ENCODE measurements at regions not wholly inside any gene's neighbourhood (a gene's known extent, or its start where the extent isn't known, plus 50 kb on each side); places are given as distances from the start of the nearest gene placed in this dataset.
A peak's percentile ranks its signal among the peaks of the same experiment; 100 is the strongest.

DNA sequence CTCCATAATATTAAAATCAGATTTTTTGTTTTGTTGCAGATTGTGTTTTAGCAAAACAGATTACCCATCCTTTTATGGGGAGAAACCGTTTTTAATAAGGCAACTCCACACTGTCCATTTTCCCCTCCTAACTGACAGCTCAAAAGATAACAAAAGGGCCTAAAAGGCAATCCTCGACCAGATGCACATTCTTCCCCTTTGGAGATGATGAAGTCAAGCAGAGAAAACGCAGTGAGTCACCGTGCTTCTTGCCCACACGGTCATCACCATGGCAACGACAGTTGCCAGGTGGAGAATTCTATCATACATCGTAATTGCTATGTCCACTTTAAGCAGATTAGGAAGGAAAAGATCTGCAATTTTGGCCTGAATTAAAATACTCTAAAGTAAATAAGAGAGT, 96.4 kb downstream of the DIRAS2 start:
- no peak overlapping the region for H3K14ac ChIP-seq (ENCODE audit: insufficient read length)
- no peak overlapping the region for H2AFZ ChIP-seq (ENCODE audit: low read length)
- H2BK12ac ChIP-seq (ENCODE audit: low read depth, low read length): no peak overlapping the region
- H3K79me2 ChIP-seq (ENCODE audit: control insufficient read depth in 1 of 2, insufficient read depth in 2 of 2, low read length in 2 of 2): no peaks in the 10 kb centered on the region
- H4K5ac ChIP-seq (ENCODE audit: insufficient read length, low read depth, low read length): no peak overlapping the region
- H3K4me2 ChIP-seq (ENCODE audit: insufficient read depth in 1 of 2, low read depth in 2 of 2, low read length in 2 of 2): no peak overlapping the region
- no peak overlapping the region for H2AK5ac ChIP-seq (ENCODE audit: low read depth, low read length)
- no peak for FAIRE-seq
- no peaks in the 10 kb centered on the region for H3K36me3 ChIP-seq (ENCODE audit: control insufficient read depth in 2 of 4, insufficient read depth in 4 of 4, low read length in 3 of 4)
- ChIA-PET CTCF (ENCODE audit: partially characterized antibody) (interaction anchor here (1.8 kb wide), 1 partner anchor 10 kb away, joined by 7 read pairs; no protein-coding TSS in a partner anchor), POLR2A (ENCODE audit: partially characterized antibody) (interaction anchor here (0.5 kb wide), 1 partner anchor 267 kb away, joined by 3 read pairs; no protein-coding TSS in a partner anchor)
- no peak overlapping the region for H4K8ac ChIP-seq (ENCODE audit: extremely low read depth, insufficient read depth, low read length)
- no peak overlapping the region for H3K4me3 ChIP-seq (ENCODE audit: extremely low read depth in 1 of 4, insufficient read depth in 2 of 4, low read depth in 3 of 4, low read length in 4 of 4)
- 83% methylated on average over 7 of the region's 7 CpGs; no CpG with 5 or more reads in 1 of the 2 experiments for WGBS, 2 experiments (ENCODE audit: extremely low coverage in 1 of 2, insufficient coverage in 1 of 2, insufficient read length in 1 of 2, insufficient replicate concordance in 2 of 2, low coverage in 1 of 2, low lambda C conversion rate in 2 of 2, missing lambda C conversion rate in 1 of 2)
- no peak overlapping the region for H3K4ac ChIP-seq (replicated peaks; ENCODE audit: insufficient read length, low read depth, low read length)
- no peaks in the 10 kb centered on the region for H3K27me3 ChIP-seq (replicated peaks in 1 of 4; ENCODE audit: control insufficient read depth in 3 of 4, extremely low read depth in 1 of 4, insufficient read depth in 3 of 4, low read length in 3 of 4)
- no peak overlapping the region for H2BK120ac ChIP-seq (replicated peaks; ENCODE audit: low read depth, low read length)
- H4K20me1 ChIP-seq (replicated peaks in 1 of 2; ENCODE audit: control insufficient read depth in 1 of 2, insufficient read depth in 2 of 2, low read length in 2 of 2): no peaks in the 10 kb centered on the region
- no peak overlapping the region for H3K27ac ChIP-seq (ENCODE audit: low read depth, low read length)
- H4K91ac ChIP-seq (replicated peaks; ENCODE audit: insufficient read length, low read length): no peak overlapping the region
- no peaks in the 10 kb centered on the region for H3K9me3 ChIP-seq (ENCODE audit: insufficient read depth in 2 of 2, low read depth in 1 of 2, low read length in 1 of 2)
- H3K79me1 ChIP-seq (ENCODE audit: low read depth, low read length): no peaks in the 10 kb centered on the region
- TF ChIP-seq JUND (IDR thresholded peaks at IDR 0.05; ENCODE audit: low read length) (peak; percentile 68; the same call in 1 of the 2 replicates), YY1 (IDR thresholded peaks at IDR 0.05; ENCODE audit: low read depth, low read length) (no peak)
- H3K56ac ChIP-seq (replicated peaks; ENCODE audit: insufficient read length, low read depth, low read length): no peak overlapping the region
- H2BK5ac ChIP-seq (ENCODE audit: low read depth, low read length): no peak overlapping the region
- no peak overlapping the region for H2BK15ac ChIP-seq (ENCODE audit: low read length)
- H3K23me2 ChIP-seq (ENCODE audit: low read depth, low read length): no peaks in the 10 kb centered on the region
- no peak overlapping the region for H3K23ac ChIP-seq (ENCODE audit: insufficient read length)
- H3K4me1 ChIP-seq (replicated peaks in 1 of 4; ENCODE audit: control insufficient read depth in 3 of 4, insufficient read depth in 4 of 4, low read length in 3 of 4): no peaks in the 10 kb centered on the region
- no peak for DNase-seq (ENCODE audit: low read depth in 1 of 2, low spot score in 2 of 2)
- H3K9ac ChIP-seq (replicated peaks in 1 of 4; ENCODE audit: extremely low read depth in 1 of 4, low read depth in 3 of 4, low read length in 3 of 4): no peak overlapping the region
- H2BK20ac ChIP-seq (ENCODE audit: low read length): no peak overlapping the region
- no peak overlapping the region for H3K18ac ChIP-seq (ENCODE audit: extremely low read depth, low read length)

All from H1 (cell line).